ENCODE measurements at regions not wholly inside any gene's neighbourhood (a gene's known extent, or its start where the extent isn't known, plus 50 kb on each side); places are given as distances from the start of the nearest gene placed in this dataset.

- TF ChIP-seq ATF6 (CRISPR knock-in tag; IDR thresholded peaks at IDR 0.05) (no peak), CTCF (IDR thresholded peaks at IDR 0.05 in 2 of 3, conservative IDR thresholded peaks at IDR 0.05 in 1 of 3; ENCODE audit: insufficient read depth in 2 of 3, low read depth in 1 of 3, low read length in 3 of 3) (no peak), MXI1 (IDR thresholded peaks at IDR 0.05; ENCODE audit: low read depth, low read length) (no peak), ZNF436 (CRISPR knock-in tag; IDR thresholded peaks at IDR 0.05) (no peak), CHD1 (IDR thresholded peaks at IDR 0.05; ENCODE audit: low read length) (no peak), TBP (optimal IDR thresholded peaks at IDR 0.05; ENCODE audit: low read depth, low read length) (no peak), ZNF232 (CRISPR knock-in tag; IDR thresholded peaks at IDR 0.05) (no peak)
Observed at GRCh38 chr9:72415948-72416347, 50.9 kb upstream of the ZFAND5 start.

Data from K562 (cell line).